Thoracic aorta (tissue), 2 donors: ENCODE measurements at regions not wholly inside any gene's neighbourhood (a gene's known extent, or its start where the extent isn't known, plus 50 kb on each side); places are given as distances from the start of the nearest gene placed in this dataset.

ENCODE experiments used
- ATAC-seq: fragments of 150-250 bp; one replicate; pipeline ENCODE4 v1.8.0; 2017; ENCODE audit warnings: low read depth; ENCODE audit not compliant: insufficient number of reproducible peaks, low FRiP score
- DNase-seq: peaks from one replicate; pipeline ENCODE4 v3.0.0-alpha.2; 2020; ENCODE audit warnings: low spot score
- H3K27ac ChIP-seq, 2 donors: fragments of 200-600 bp; sonication (generic); 1 replicate in 1 of 2; 2 replicates in 1 of 2; pipeline ENCODE4 v1.5.1; 2016; ENCODE audit warnings: mild to moderate bottlenecking in 2 of 2, moderate library complexity in 2 of 2
- H3K27me3 ChIP-seq: fragments of 200-600 bp; sonication (generic); replicated peaks from 2 replicates; pipeline ENCODE4 v1.6.0; 2016; ENCODE audit warnings: mild to moderate bottlenecking; ENCODE audit not compliant: insufficient read depth
- H3K36me3 ChIP-seq: fragments of 200-600 bp; sonication (generic); one replicate; pipeline ENCODE4 v1.5.1; 2016
- H3K4me1 ChIP-seq, 2 donors: fragments of 200-600 bp; sonication (generic); 1 replicate in 1 of 2; 2 replicates in 1 of 2; pipeline versions ENCODE4 v1.5.1 to v1.6.0; 2016; ENCODE audit warnings: low read depth in 2 of 2, mild to moderate bottlenecking in 1 of 2; ENCODE audit not compliant: control insufficient read depth in 1 of 2
- H3K4me3 ChIP-seq: fragments of 200-600 bp; sonication (generic); 2 replicates; pipeline ENCODE4 v1.5.1; 2016; ENCODE audit warnings: mild to moderate bottlenecking
- H3K9me3 ChIP-seq: fragments of 200-600 bp; sonication (generic); 2 replicates; pipeline ENCODE4 v1.5.1; 2016
- CTCF ChIP-seq: fragments of 200-600 bp; sonication (generic); IDR thresholded peaks from one replicate; pipeline ENCODE4 v1.5.1; 2019; ENCODE audit warnings: antibody characterized with exemption

- H3K27me3 ChIP-seq, result no peaks in the 10 kb centered on the region
- no peak for TF ChIP-seq CTCF
- no peak overlapping the region for H3K4me3 ChIP-seq
- no peaks in the 10 kb centered on the region for H3K9me3 ChIP-seq
- ATAC-seq (no peak), DNase-seq (no peak)
- H3K27ac ChIP-seq, result no peak overlapping the region
- H3K4me1 ChIP-seq, result no peaks in the 10 kb centered on the region
- H3K36me3 ChIP-seq, result no peaks in the 10 kb centered on the region
Observed at GRCh38 chr15:46595016-46595415, 960.2 kb downstream of the SQOR start.

- no peak overlapping the region for H3K4me3 ChIP-seq
- DNase-seq (no peak), ATAC-seq (no peak)
- H3K27me3 ChIP-seq, result no peaks in the 10 kb centered on the region
- no peaks in the 10 kb centered on the region for H3K9me3 ChIP-seq
- no peaks in the 10 kb centered on the region for H3K4me1 ChIP-seq
- no peak for TF ChIP-seq CTCF
- H3K27ac ChIP-seq, result no peak overlapping the region
- H3K36me3 ChIP-seq, result no peaks in the 10 kb centered on the region
Observed at GRCh38 chr15:46607077-46607476, 972.2 kb downstream of the SQOR start.

- no peak for ATAC-seq
- H3K9me3 ChIP-seq, result no peaks in the 10 kb centered on the region
- no peak for DNase-seq
Observed at GRCh38 chr15:46616033-46616432, 981.2 kb downstream of the SQOR start.

GRCh38 chr15:46617507-46617906, 982.7 kb downstream of the SQOR start:
- Histone ChIP-seq H3K27me3 (no peaks in the 10 kb centered on the region), H3K4me1 (no peaks in the 10 kb centered on the region), H3K9me3 (no peaks in the 10 kb centered on the region), H3K36me3 (no peaks in the 10 kb centered on the region), H3K27ac (no peak overlapping the region), H3K4me3 (no peak overlapping the region)
- TF ChIP-seq CTCF, result no peak
- DNase-seq (no peak), ATAC-seq (no peak)

More at GRCh38 chr15:46616033-46616432, 981.2 kb downstream of the SQOR start:
- no peaks in the 10 kb centered on the region for H3K27me3 ChIP-seq
- no peak overlapping the region for H3K4me3 ChIP-seq
- no peak overlapping the region for H3K27ac ChIP-seq
- no peaks in the 10 kb centered on the region for H3K36me3 ChIP-seq
- no peak for TF ChIP-seq CTCF
- no peaks in the 10 kb centered on the region for H3K4me1 ChIP-seq

- no peaks in the 10 kb centered on the region for H3K4me1 ChIP-seq
- no peaks in the 10 kb centered on the region for H3K27me3 ChIP-seq
- H3K4me3 ChIP-seq, result no peak overlapping the region
- no peaks in the 10 kb centered on the region for H3K36me3 ChIP-seq
- no peak for ATAC-seq
- H3K9me3 ChIP-seq, result no peaks in the 10 kb centered on the region
- TF ChIP-seq CTCF, result no peak
- no peak overlapping the region for H3K27ac ChIP-seq
- DNase-seq, result no peak
Observed at GRCh38 chr15:46618984-46619383, 984.2 kb downstream of the SQOR start.
